Activated T-helper 2 cell treated with anti-CD3 and anti-CD28 coated beads, Interferon-gamma antibody, Interleukin-2, Interleukin-4, amounts not matched to agents 10 μg/mL and 5 μg/mL and 100 μg/mL, durations not matched to agents 14 hours and 24 hours and 36 hours (primary cell): ENCODE measurements at regions not wholly inside any gene's neighbourhood (a gene's known extent, or its start where the extent isn't known, plus 50 kb on each side); places are given as distances from the start of the nearest gene placed in this dataset.

Experiments
- DNase-seq: peaks from one replicate; pipeline ENCODE4 v3.0.0; 2021; ENCODE audit warnings: low spot score
- H3K27ac Mint-ChIP-seq: one replicate; pipeline ENCODE4 v1.8.0; 2021; ENCODE audit warnings: mixed read lengths
- H3K27me3 Mint-ChIP-seq: one replicate; pipeline ENCODE4 v1.8.0; 2021; ENCODE audit warnings: low read depth, mixed read lengths
- H3K36me3 Mint-ChIP-seq: one replicate; pipeline ENCODE4 v1.8.0; 2021; ENCODE audit warnings: low read depth, mixed read lengths
- H3K4me1 Mint-ChIP-seq: one replicate; pipeline ENCODE4 v1.8.0; 2021; ENCODE audit warnings: low read depth, mixed read lengths
- H3K4me3 Mint-ChIP-seq: one replicate; pipeline ENCODE4 v1.8.0; 2021; ENCODE audit warnings: low read depth, mild to moderate bottlenecking, moderate library complexity, mixed read lengths
- H3K9me3 Mint-ChIP-seq: one replicate; pipeline ENCODE4 v1.8.0; 2021; ENCODE audit warnings: mixed read lengths
- intact Hi-C: fragments of 100-400 bp; cut with micrococcal nuclease; formaldehyde crosslinking; loops from one replicate; pipeline ENCODE4 v1.15.1; 2023

DNA sequence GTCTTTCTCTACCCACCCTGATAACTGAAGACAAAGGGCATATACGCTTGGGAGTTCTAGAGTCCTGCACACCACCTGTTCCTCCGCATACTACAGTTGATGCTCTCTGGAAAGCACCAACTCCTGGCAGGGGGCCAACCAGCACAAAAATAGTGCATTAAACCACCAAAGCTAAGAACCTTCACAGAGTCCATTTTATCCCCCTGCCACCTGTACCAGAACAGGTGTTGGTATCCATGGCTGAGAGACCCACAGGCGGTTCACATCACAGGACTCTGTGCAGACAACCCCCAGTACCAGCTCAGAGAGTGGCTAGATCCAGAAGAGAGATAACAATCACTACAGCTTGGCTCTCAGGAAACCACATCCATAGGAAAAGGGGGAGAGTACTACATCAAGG is 114.4 kb upstream of the POU1F1 start:
- intact Hi-C loops: no loop called here
- no peaks in the 10 kb centered on the region for H3K9me3 Mint-ChIP-seq
- H3K4me1 Mint-ChIP-seq: no peaks in the 10 kb centered on the region
- no peaks in the 10 kb centered on the region for H3K27me3 Mint-ChIP-seq
- no peaks in the 10 kb centered on the region for H3K36me3 Mint-ChIP-seq
- H3K27ac Mint-ChIP-seq: no peak overlapping the region
- no peak overlapping the region for H3K4me3 Mint-ChIP-seq
- DNase-seq: no peak

GRCh38 chr3:87390353-87390752 is 114.0 kb upstream of the POU1F1 start:
- no peaks in the 10 kb centered on the region for H3K27me3 Mint-ChIP-seq
- no peak overlapping the region for H3K4me3 Mint-ChIP-seq
- no peaks in the 10 kb centered on the region for H3K9me3 Mint-ChIP-seq
- H3K36me3 Mint-ChIP-seq: no peaks in the 10 kb centered on the region
- intact Hi-C loops: no loop called here
- no peaks in the 10 kb centered on the region for H3K4me1 Mint-ChIP-seq
- DNase-seq: no peak
- H3K27ac Mint-ChIP-seq: no peak overlapping the region

GRCh38 chr3:87375231-87375682 is 98.9 kb upstream of the POU1F1 start:
- Mint-ChIP-seq H3K4me3 (no peak overlapping the region), H3K27ac (no peak overlapping the region), H3K27me3 (peaks cover 4% of the 10 kb centered on the region), H3K9me3 (no peaks in the 10 kb centered on the region), H3K36me3 (no peaks in the 10 kb centered on the region), H3K4me1 (no peaks in the 10 kb centered on the region)
- no peak for DNase-seq
- intact Hi-C loops: no loop called here

DNA sequence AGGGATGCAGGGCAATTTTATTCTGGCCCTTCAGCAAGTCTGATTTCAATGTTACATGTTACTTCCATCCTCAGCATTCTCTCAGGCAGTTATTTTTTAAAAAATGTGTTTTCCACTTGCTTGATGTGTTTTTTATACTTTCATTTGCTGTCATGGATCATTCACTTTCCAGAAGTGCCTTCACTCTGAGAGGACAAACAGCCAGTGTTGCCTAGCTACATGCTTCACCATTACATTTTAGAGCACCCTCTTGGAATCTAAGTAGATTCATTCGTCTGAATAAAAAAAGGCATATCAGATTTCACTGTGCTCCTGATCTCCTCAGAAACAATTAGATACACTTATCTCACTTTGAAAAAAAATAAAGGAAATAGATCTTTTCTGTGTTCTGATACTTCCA is 93.6 kb upstream of the POU1F1 start:
- no peak overlapping the region for H3K27ac Mint-ChIP-seq
- no peaks in the 10 kb centered on the region for H3K36me3 Mint-ChIP-seq
- H3K27me3 Mint-ChIP-seq: peaks cover 15% of the 10 kb centered on the region
- no peak overlapping the region for H3K4me3 Mint-ChIP-seq
- H3K9me3 Mint-ChIP-seq: no peaks in the 10 kb centered on the region
- intact Hi-C loops: no loop called here
- DNase-seq: no peak
- peaks cover 3% of the 10 kb centered on the region for H3K4me1 Mint-ChIP-seq

- no peak for DNase-seq
- peaks cover 15% of the 10 kb centered on the region for H3K27me3 Mint-ChIP-seq
- peaks cover 3% of the 10 kb centered on the region for H3K4me1 Mint-ChIP-seq
- no peaks in the 10 kb centered on the region for H3K9me3 Mint-ChIP-seq
- intact Hi-C loops: no loop called here
- H3K36me3 Mint-ChIP-seq: no peaks in the 10 kb centered on the region
- H3K4me3 Mint-ChIP-seq: no peak overlapping the region
- H3K27ac Mint-ChIP-seq: no peak overlapping the region
Observed at GRCh38 chr3:87367736-87368135, 91.4 kb upstream of the POU1F1 start.

DNA sequence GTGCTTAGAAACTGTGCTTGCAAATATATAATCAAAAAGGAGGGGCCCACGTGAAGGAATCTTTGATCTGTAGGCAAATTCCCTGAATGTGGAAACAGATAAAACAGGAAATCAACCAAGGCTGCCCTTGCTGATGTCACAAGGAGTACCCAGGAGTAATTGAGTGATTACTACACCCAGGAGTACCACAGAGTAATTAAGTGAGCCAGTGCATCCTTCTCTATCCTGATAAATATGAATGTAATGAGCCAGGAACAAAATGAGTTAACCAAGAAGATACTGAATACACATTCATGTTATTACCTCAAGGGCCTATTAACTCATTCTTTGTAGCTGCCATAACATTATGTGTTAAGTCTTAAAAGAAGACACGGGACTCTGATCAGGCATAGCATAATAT is 87.3 kb upstream of the POU1F1 start:
- no peak overlapping the region for H3K4me3 Mint-ChIP-seq

DNA sequence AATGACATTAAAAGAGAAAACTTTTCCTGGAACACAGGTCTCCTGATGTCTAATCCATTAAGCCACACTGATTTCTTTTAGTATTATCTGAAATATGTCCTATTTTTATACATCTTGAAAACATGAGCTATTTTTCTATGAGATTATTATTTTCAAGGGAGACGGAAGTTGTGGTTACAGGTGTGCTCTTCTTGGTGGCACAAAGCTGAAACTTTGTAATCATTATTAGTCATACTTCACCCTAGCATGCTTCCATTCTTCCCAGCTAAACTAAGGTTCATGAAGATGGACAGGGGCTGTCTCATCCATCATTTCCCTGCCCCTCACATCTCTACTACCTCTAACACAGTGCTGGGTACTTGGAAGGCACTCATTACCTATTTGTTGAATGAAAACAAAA is 85.6 kb upstream of the POU1F1 start:
- Mint-ChIP-seq H3K27ac (no peak overlapping the region), H3K27me3 (peaks cover 1% of the 10 kb centered on the region)

More for the DNA sequence above, 87.3 kb upstream of the POU1F1 start:
- no peak for DNase-seq
- Mint-ChIP-seq H3K36me3 (no peaks in the 10 kb centered on the region), H3K4me1 (peaks cover 3% of the 10 kb centered on the region), H3K27me3 (peaks cover 9% of the 10 kb centered on the region), H3K27ac (no peak overlapping the region), H3K9me3 (no peaks in the 10 kb centered on the region)
- intact Hi-C loops: no loop called here

DNA sequence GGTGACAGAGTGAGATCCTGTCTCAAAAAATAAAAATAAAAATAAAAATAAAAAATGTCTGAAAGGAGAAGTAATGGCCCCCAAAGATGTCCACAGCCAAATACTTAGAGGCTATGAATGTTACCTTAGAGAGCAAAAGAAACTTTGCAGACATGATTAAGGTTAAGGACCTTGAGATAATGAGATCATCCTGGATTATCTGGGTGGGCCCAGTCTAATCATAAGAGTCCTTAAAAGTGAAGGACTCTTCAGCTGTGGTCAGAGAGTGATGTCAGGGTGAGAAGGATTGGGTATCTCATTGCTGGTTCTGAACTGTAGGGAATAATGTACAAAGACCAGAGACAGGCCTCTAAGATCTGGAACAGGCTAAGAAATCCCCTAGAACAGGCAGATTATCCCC is 84.9 kb upstream of the POU1F1 start:
- Mint-ChIP-seq H3K27me3 (peaks cover 2% of the 10 kb centered on the region), H3K27ac (no peak overlapping the region), H3K4me3 (no peak overlapping the region), H3K9me3 (no peaks in the 10 kb centered on the region), H3K4me1 (no peaks in the 10 kb centered on the region), H3K36me3 (no peaks in the 10 kb centered on the region)
- DNase-seq: no peak
- intact Hi-C loops: no loop called here

More for the DNA sequence above, 85.6 kb upstream of the POU1F1 start:
- H3K4me1 Mint-ChIP-seq: no peaks in the 10 kb centered on the region
- no peak for DNase-seq
- intact Hi-C loops: no loop called here
- H3K9me3 Mint-ChIP-seq: no peaks in the 10 kb centered on the region
- no peak overlapping the region for H3K4me3 Mint-ChIP-seq
- H3K36me3 Mint-ChIP-seq: no peaks in the 10 kb centered on the region

DNA sequence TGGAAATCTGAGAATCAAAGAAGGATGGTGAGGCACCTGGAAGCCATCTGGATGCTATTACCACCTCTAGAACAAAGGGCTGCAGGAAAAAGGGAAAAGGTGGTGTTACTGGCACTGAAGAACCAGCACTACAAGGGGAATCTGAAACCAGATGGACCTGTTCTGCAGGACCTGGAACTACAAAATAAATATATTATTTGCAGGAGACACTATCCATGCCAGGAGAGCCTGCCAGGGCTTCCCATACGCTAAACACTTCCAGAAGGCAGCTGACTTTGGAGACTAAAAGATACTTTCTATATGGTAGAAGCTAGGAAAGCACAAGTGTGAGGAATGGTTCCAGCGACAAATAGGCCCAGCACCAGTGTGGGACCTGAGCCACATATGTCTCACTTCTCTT is 83.4 kb upstream of the POU1F1 start:
- Mint-ChIP-seq H3K36me3 (no peaks in the 10 kb centered on the region), H3K4me1 (no peaks in the 10 kb centered on the region), H3K4me3 (no peak overlapping the region), H3K27ac (no peak overlapping the region), H3K9me3 (no peaks in the 10 kb centered on the region), H3K27me3 (peaks cover 8% of the 10 kb centered on the region)
- no peak for DNase-seq
- intact Hi-C loops: no loop called here

DNA sequence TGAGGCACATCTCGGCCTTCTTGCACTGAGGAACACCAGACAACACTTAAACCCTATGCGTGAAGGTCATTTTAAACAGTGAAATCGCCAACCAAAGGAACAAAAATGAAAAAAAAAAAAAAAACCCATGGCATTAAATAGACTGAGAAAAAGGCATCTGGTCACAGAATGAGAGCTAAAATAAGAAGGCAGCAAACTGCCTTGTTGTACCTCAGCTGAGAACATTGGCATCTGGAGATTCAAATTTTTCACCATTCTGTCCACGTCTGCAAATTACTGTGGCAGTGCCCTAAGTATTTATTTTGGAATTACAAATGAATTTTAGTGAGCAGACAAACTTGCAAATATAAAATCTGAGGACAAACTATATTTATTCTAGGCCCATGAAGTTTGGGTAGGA is 82.6 kb upstream of the POU1F1 start:
- no peak overlapping the region for H3K27ac Mint-ChIP-seq

DNA sequence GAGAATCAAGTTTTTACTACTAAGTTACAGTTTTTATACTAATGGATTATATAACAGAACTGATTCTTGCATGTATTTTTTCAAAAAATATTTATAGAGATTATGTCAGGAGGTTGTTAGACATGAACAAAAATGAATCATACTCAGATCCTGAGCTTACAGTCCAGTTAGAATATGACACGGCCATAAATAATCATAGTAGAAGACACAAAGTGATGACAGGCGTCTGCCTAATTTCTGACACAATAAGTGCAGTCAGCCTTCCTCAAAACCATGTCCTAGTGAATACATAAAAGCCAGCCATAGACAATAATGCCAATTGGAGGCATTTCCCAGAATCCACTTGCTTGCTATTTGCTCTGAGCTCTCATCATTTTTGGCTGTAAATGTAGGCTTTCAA is 81.7 kb upstream of the POU1F1 start:
- Mint-ChIP-seq H3K9me3 (no peaks in the 10 kb centered on the region), H3K27me3 (peaks cover 13% of the 10 kb centered on the region), H3K4me3 (no peak overlapping the region), H3K36me3 (no peaks in the 10 kb centered on the region), H3K27ac (no peak overlapping the region), H3K4me1 (no peaks in the 10 kb centered on the region)
- intact Hi-C loops: no loop called here
- DNase-seq: no peak

More for the DNA sequence above, 82.6 kb upstream of the POU1F1 start:
- no peaks in the 10 kb centered on the region for H3K4me1 Mint-ChIP-seq
- no peak for DNase-seq
- H3K36me3 Mint-ChIP-seq: no peaks in the 10 kb centered on the region
- H3K27me3 Mint-ChIP-seq: peaks cover 10% of the 10 kb centered on the region
- intact Hi-C loops: no loop called here
- H3K4me3 Mint-ChIP-seq: no peak overlapping the region
- H3K9me3 Mint-ChIP-seq: no peaks in the 10 kb centered on the region

DNA sequence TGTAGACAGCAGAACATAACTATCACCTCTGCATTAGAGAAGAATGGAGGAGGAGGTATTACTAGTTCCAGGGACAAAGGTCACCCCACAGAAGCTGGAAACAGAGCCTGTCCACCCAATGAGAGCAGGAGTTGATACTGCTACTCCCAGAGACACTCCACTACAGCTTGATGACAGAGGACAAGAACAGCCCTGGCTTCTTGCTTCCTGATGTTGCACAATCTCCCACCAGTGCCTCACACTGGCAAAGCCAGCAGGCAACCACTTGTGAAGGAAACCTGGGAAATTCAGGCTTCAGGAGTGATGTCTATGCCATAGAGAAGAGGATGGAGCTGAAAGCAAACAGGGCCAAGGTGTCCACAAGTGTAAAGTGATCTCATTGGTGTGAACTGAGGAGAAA is 78.0 kb upstream of the POU1F1 start:
- Mint-ChIP-seq H3K27ac (no peak overlapping the region), H3K9me3 (no peaks in the 10 kb centered on the region), H3K4me1 (peaks cover 2% of the 10 kb centered on the region), H3K4me3 (no peak overlapping the region), H3K27me3 (peaks cover 14% of the 10 kb centered on the region), H3K36me3 (no peaks in the 10 kb centered on the region)
- intact Hi-C loops: loop anchor here (5.0 kb wide), 1 partner anchor 653 kb away; no protein-coding TSS in a partner anchor
- no peak for DNase-seq

DNA sequence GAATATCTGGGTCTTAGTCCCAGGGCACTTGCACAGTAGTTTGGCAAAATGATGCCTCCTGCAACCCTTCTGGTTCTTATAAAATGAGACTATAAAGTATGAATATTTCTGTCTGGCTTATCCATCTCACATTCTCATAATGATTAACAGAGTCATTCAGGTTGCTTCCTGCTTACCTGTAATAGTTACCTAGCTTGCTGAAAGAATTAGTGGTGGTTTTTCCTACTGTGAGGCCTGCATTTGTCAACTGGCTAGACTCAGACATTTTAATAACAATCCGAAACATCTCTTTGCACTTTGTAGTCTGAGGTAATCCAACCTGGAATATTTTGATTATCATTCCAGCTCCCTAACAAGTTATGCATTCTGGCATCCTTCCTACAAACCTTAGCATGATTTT is 75.6 kb upstream of the POU1F1 start:
- no peak for DNase-seq
- intact Hi-C loops: loop anchor here (2.0 to 5.0 kb wide), 2 partner anchors 53 to 655 kb away; no protein-coding TSS in a partner anchor
- H3K36me3 Mint-ChIP-seq: no peaks in the 10 kb centered on the region

More for the DNA sequence above, 75.6 kb upstream of the POU1F1 start:
- H3K4me3 Mint-ChIP-seq: no peak overlapping the region
- peaks cover 16% of the 10 kb centered on the region for H3K27me3 Mint-ChIP-seq
- peaks cover 2% of the 10 kb centered on the region for H3K4me1 Mint-ChIP-seq
- H3K27ac Mint-ChIP-seq: no peak overlapping the region
- no peaks in the 10 kb centered on the region for H3K9me3 Mint-ChIP-seq
